Esophagus muscularis mucosa (tissue), 4 donors: ENCODE measurements at regions not wholly inside any gene's neighbourhood (a gene's known extent, or its start where the extent isn't known, plus 50 kb on each side); places are given as distances from the start of the nearest gene placed in this dataset.

Experiments
- EP300 ChIP-seq: sonication (generic); formaldehyde crosslinking; IDR thresholded peaks from one replicate; pipeline ENCODE4 v1.6.1; 2017; ENCODE audit warnings: antibody characterized with exemption
- POLR2A ChIP-seq: fragments of 450-650 bp; IDR thresholded peaks from one replicate; pipeline ENCODE4 v1.6.1; 2017; ENCODE audit warnings: antibody characterized with exemption, moderate library complexity, mild to moderate bottlenecking, low read depth
- POLR2AphosphoS5 ChIP-seq, 2 donors: sonication (generic); formaldehyde crosslinking; IDR thresholded peaks; one replicate each; pipeline ENCODE4 v1.6.1; 2017; ENCODE audit warnings: antibody characterized with exemption in 2 of 2
- TF ChIP-seq, protein P1 (sequence below), 3 experiments: fragments of 200-600 bp in 2 of 3; fragments of 450-650 bp in 1 of 3; sonication (generic) in 2 of 3; IDR thresholded peaks; one replicate each; pipeline ENCODE4 v1.5.1; 2017 to 2019; ENCODE audit warnings: antibody characterized with exemption in 3 of 3, mild to moderate bottlenecking in 2 of 3, moderate library complexity in 1 of 3

- no peak for TF ChIP-seq EP300
- TF ChIP-seq, protein P1, sequence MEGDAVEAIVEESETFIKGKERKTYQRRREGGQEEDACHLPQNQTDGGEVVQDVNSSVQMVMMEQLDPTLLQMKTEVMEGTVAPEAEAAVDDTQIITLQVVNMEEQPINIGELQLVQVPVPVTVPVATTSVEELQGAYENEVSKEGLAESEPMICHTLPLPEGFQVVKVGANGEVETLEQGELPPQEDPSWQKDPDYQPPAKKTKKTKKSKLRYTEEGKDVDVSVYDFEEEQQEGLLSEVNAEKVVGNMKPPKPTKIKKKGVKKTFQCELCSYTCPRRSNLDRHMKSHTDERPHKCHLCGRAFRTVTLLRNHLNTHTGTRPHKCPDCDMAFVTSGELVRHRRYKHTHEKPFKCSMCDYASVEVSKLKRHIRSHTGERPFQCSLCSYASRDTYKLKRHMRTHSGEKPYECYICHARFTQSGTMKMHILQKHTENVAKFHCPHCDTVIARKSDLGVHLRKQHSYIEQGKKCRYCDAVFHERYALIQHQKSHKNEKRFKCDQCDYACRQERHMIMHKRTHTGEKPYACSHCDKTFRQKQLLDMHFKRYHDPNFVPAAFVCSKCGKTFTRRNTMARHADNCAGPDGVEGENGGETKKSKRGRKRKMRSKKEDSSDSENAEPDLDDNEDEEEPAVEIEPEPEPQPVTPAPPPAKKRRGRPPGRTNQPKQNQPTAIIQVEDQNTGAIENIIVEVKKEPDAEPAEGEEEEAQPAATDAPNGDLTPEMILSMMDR (IDR thresholded peaks at IDR 0.05), result no peak
- TF ChIP-seq POLR2AphosphoS5 (IDR thresholded peaks at IDR 0.05), result no peak
- no peak for TF ChIP-seq POLR2A
Observed at GRCh38 chr15:95134431-95135110, 903.2 kb downstream of the MCTP2 start.
